ENCODE measurements at regions not wholly inside any gene's neighbourhood (a gene's known extent, or its start where the extent isn't known, plus 50 kb on each side); places are given as distances from the start of the nearest gene placed in this dataset.

- Histone ChIP-seq H4K20me1 (ENCODE audit: low read length) (no peaks in the 10 kb centered on the region), H3K4me3 (ENCODE audit: low read length) (no peak overlapping the region), H3K27ac (ENCODE audit: low read length) (no peak overlapping the region), H3K9ac (ENCODE audit: low read length) (no peak overlapping the region), H3F3A (ENCODE audit: low read length, unreplicated experiment) (no peaks in the 10 kb centered on the region), H3K36me3 (ENCODE audit: low read depth, low read length) (peaks cover 9% of the 10 kb centered on the region; the same call in 1 of the 2 replicates), H2AFZ (ENCODE audit: low read length) (no peak overlapping the region), H3K79me2 (ENCODE audit: low read length) (no peaks in the 10 kb centered on the region), H3K9me2 (replicated peaks; ENCODE audit: low read length) (no peaks in the 10 kb centered on the region), H3K9me3 (ENCODE audit: low read length) (peaks cover 13% of the 10 kb centered on the region), H3K4me2 (ENCODE audit: low read length) (no peak overlapping the region), H3K4me1 (ENCODE audit: insufficient read depth, low read length) (peaks cover 5% of the 10 kb centered on the region), H3K27me3 (ENCODE audit: low read length) (no peaks in the 10 kb centered on the region)
- no peak for TF ChIP-seq EZH2phosphoT487 (IDR thresholded peaks at IDR 0.05; ENCODE audit: borderline replicate concordance, low read length)
- no peak for TF ChIP-seq CTCF (conservative IDR thresholded peaks at IDR 0.05; ENCODE audit: low read depth, low read length)
- no peak for TF ChIP-seq EZH2 (IDR thresholded peaks at IDR 0.05; ENCODE audit: low read length, unreplicated experiment)
- POLR2A ChIA-PET (ENCODE audit: unreplicated experiment) = no interaction called here
- CTCF ChIA-PET = no interaction called here
- intact Hi-C loops (cut with micrococcal nuclease) = no loop called here
- BruUV-seq (replicated peaks) = no TSS peak
- peak; percentile 9 for DNase-seq
- no peak for ATAC-seq
Observed at GRCh38 chr2:220531216-220531615, 903.8 kb downstream of the SLC4A3 start.

DNA sequence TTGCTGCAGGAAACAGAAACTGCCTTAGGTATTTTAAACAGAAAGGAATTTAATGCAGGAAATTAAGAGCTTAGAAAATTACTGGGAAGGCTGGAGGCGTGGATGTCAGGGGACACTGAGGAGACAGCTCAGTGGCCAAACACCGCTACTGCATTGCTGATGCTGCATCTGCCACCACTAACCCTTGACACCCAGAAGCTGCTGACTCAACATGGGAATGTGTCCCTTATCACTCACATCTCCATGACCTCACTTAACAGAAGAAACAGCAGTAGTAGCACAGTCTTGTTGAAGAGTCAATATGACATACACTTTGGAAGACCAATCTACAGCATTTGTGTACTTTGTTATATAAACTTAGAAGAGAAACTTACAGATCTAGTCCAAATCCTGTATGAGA lies 906.1 kb downstream of the SLC4A3 start:
- ATAC-seq = peak; percentile 99
- no peak overlapping the region for H3K4me3 ChIP-seq (ENCODE audit: low read length)
- peaks cover 5% of the 10 kb centered on the region for H3K4me1 ChIP-seq (ENCODE audit: insufficient read depth, low read length)
- POLR2A ChIA-PET (ENCODE audit: unreplicated experiment) = interaction anchor here (0.6 kb wide), 1 partner anchor 496 kb away, joined by 13 read pairs; no protein-coding TSS in a partner anchor
- H3K27me3 ChIP-seq (ENCODE audit: low read length) = no peaks in the 10 kb centered on the region
- no peak overlapping the region for H3K9ac ChIP-seq (ENCODE audit: low read length)
- peak; percentile 84 for DNase-seq
- no peaks in the 10 kb centered on the region for H3K79me2 ChIP-seq (ENCODE audit: low read length)
- CTCF ChIA-PET = interaction anchor here (1.3 kb wide), 1 partner anchor 177 kb away, joined by 3 read pairs; no protein-coding TSS in a partner anchor
- no TSS peak for BruUV-seq (replicated peaks)
- intact Hi-C loops (cut with micrococcal nuclease) = no loop called here
- H3F3A ChIP-seq (ENCODE audit: low read length, unreplicated experiment) = no peaks in the 10 kb centered on the region
- H4K20me1 ChIP-seq (ENCODE audit: low read length) = no peaks in the 10 kb centered on the region
- no peak overlapping the region for H3K4me2 ChIP-seq (ENCODE audit: low read length)
- no peak overlapping the region for H2AFZ ChIP-seq (ENCODE audit: low read length)
- peak overlapping the region; percentile 31 for H3K27ac ChIP-seq (ENCODE audit: low read length)
- H3K9me2 ChIP-seq (replicated peaks; ENCODE audit: low read length) = no peaks in the 10 kb centered on the region
- H3K36me3 ChIP-seq (ENCODE audit: low read depth, low read length) = peaks cover 9% of the 10 kb centered on the region; the same call in 1 of the 2 replicates
- TF ChIP-seq EZH2 (IDR thresholded peaks at IDR 0.05; ENCODE audit: low read length, unreplicated experiment) = no peak
- peak; percentile 60 for TF ChIP-seq CTCF (conservative IDR thresholded peaks at IDR 0.05; ENCODE audit: low read depth, low read length)
- H3K9me3 ChIP-seq (ENCODE audit: low read length) = peaks cover 13% of the 10 kb centered on the region

GRCh38 chr2:220539481-220539880 lies 912.1 kb downstream of the SLC4A3 start:
- H3K4me2 ChIP-seq (ENCODE audit: low read length) = no peak overlapping the region
- H3K27me3 ChIP-seq (ENCODE audit: low read length) = no peaks in the 10 kb centered on the region
- H3K36me3 ChIP-seq (ENCODE audit: low read depth, low read length) = peaks cover 7% of the 10 kb centered on the region; the same call in 1 of the 2 replicates
- no peaks in the 10 kb centered on the region for H4K20me1 ChIP-seq (ENCODE audit: low read length)
- no peak for DNase-seq
- peaks cover 10% of the 10 kb centered on the region for H3K9me3 ChIP-seq (ENCODE audit: low read length)
- H3K9me2 ChIP-seq (replicated peaks; ENCODE audit: low read length) = no peaks in the 10 kb centered on the region
- no peak overlapping the region for H2AFZ ChIP-seq (ENCODE audit: low read length)
- intact Hi-C loops (cut with micrococcal nuclease) = no loop called here
- H3K79me2 ChIP-seq (ENCODE audit: low read length) = no peaks in the 10 kb centered on the region
- no peak for ATAC-seq
- H3K4me1 ChIP-seq (ENCODE audit: insufficient read depth, low read length) = no peaks in the 10 kb centered on the region
- no TSS peak for BruUV-seq (replicated peaks)
- TF ChIP-seq EZH2phosphoT487 (IDR thresholded peaks at IDR 0.05; ENCODE audit: borderline replicate concordance, low read length) = no peak
- no peak for TF ChIP-seq CTCF (conservative IDR thresholded peaks at IDR 0.05; ENCODE audit: low read depth, low read length)
- TF ChIP-seq EZH2 (IDR thresholded peaks at IDR 0.05; ENCODE audit: low read length, unreplicated experiment) = no peak
- H3K4me3 ChIP-seq (ENCODE audit: low read length) = no peak overlapping the region
- CTCF ChIA-PET = no interaction called here
- H3F3A ChIP-seq (ENCODE audit: low read length, unreplicated experiment) = no peaks in the 10 kb centered on the region
- no peak overlapping the region for H3K9ac ChIP-seq (ENCODE audit: low read length)
- H3K27ac ChIP-seq (ENCODE audit: low read length) = no peak overlapping the region
- POLR2A ChIA-PET (ENCODE audit: unreplicated experiment) = no interaction called here
